Transverse colon (tissue), 4 donors: ENCODE measurements at regions not wholly inside any gene's neighbourhood (a gene's known extent, or its start where the extent isn't known, plus 50 kb on each side); places are given as distances from the start of the nearest gene placed in this dataset.

Experiments used
- EP300 ChIP-seq: sonication (generic); formaldehyde crosslinking; IDR thresholded peaks from one replicate; pipeline ENCODE4 v1.6.1; 2017; ENCODE audit warnings: antibody characterized with exemption, low read depth
- POLR2A ChIP-seq: fragments of 450-650 bp; IDR thresholded peaks from one replicate; pipeline ENCODE4 v1.6.1; 2016; ENCODE audit warnings: antibody characterized with exemption, mild to moderate bottlenecking, moderate library complexity
- POLR2AphosphoS5 ChIP-seq, 3 donors: sonication (generic); formaldehyde crosslinking; IDR thresholded peaks; one replicate each; pipeline ENCODE4 v1.6.1; 2016; ENCODE audit warnings: antibody characterized with exemption in 3 of 3
- TF ChIP-seq, protein P1 (sequence below), 5 experiments: fragments of 200-600 bp in 3 of 5; fragments of 450-650 bp in 2 of 5; sonication (generic) in 3 of 5; IDR thresholded peaks; 1 replicate in 2 of 5; 2 replicates in 3 of 5; pipeline ENCODE4 v1.5.1; 2016 to 2017; ENCODE audit warnings: antibody characterized with exemption in 5 of 5, inconsistent platforms in 3 of 5, mild to moderate bottlenecking in 2 of 5, moderate library complexity in 1 of 5

DNA sequence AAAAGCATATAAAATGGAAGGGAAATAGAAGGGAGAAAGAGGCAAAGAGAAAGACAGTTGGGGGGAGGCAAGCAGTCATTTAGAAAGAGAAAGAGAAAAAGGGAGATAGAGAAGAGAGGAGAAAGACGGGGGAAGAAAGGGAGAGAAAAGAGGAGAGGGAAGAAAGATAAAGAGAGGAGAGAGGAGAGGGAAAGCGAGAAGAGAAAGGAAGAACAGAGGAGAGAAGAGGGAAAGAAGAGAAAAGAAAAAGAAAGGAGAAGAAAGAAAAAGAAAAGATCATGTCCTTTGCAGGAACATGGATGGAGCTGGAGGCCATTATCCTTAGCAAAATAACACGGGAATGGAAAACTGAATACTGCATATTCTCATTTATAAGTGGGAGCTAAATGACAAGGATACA is 247.7 kb downstream of the MIAT start:
- TF ChIP-seq POLR2A, result no peak
- TF ChIP-seq, protein P1, sequence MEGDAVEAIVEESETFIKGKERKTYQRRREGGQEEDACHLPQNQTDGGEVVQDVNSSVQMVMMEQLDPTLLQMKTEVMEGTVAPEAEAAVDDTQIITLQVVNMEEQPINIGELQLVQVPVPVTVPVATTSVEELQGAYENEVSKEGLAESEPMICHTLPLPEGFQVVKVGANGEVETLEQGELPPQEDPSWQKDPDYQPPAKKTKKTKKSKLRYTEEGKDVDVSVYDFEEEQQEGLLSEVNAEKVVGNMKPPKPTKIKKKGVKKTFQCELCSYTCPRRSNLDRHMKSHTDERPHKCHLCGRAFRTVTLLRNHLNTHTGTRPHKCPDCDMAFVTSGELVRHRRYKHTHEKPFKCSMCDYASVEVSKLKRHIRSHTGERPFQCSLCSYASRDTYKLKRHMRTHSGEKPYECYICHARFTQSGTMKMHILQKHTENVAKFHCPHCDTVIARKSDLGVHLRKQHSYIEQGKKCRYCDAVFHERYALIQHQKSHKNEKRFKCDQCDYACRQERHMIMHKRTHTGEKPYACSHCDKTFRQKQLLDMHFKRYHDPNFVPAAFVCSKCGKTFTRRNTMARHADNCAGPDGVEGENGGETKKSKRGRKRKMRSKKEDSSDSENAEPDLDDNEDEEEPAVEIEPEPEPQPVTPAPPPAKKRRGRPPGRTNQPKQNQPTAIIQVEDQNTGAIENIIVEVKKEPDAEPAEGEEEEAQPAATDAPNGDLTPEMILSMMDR (IDR thresholded peaks at IDR 0.05), result no peak
- TF ChIP-seq EP300, result no peak
- TF ChIP-seq POLR2AphosphoS5 (IDR thresholded peaks at IDR 0.05), result no peak
